Fibroblast of pulmonary artery (primary cell): ENCODE measurements at regions not wholly inside any gene's neighbourhood (a gene's known extent, or its start where the extent isn't known, plus 50 kb on each side); places are given as distances from the start of the nearest gene placed in this dataset.
"Not testable (repeated sequence)": the region's sequence is repeated elsewhere in the genome, so short reads cannot be mapped to it uniquely, and the experiment has no call there.

Source experiments
- DNase-seq: peaks from one replicate; pipeline ENCODE4 v3.0.0-alpha.2; 2010; ENCODE audit warnings: low read depth
- H3K4me3 ChIP-seq: replicated peaks from 2 replicates; pipeline ENCODE4 v1.5.1; 2011; ENCODE audit warnings: low read depth, mild to moderate bottlenecking, control low read depth, low read length, moderate library complexity
- TF ChIP-seq, protein P1 (sequence below): IDR thresholded peaks from 2 replicates; pipeline ENCODE4 v1.5.1; 2011; ENCODE audit warnings: mild to moderate bottlenecking, control low read depth, low read length, inconsistent platforms; ENCODE audit errors: missing control alignments

GRCh38 chr4:32706893-32707292 is 1986.7 kb downstream of the PCDH7 start:
- TF ChIP-seq, protein P1, sequence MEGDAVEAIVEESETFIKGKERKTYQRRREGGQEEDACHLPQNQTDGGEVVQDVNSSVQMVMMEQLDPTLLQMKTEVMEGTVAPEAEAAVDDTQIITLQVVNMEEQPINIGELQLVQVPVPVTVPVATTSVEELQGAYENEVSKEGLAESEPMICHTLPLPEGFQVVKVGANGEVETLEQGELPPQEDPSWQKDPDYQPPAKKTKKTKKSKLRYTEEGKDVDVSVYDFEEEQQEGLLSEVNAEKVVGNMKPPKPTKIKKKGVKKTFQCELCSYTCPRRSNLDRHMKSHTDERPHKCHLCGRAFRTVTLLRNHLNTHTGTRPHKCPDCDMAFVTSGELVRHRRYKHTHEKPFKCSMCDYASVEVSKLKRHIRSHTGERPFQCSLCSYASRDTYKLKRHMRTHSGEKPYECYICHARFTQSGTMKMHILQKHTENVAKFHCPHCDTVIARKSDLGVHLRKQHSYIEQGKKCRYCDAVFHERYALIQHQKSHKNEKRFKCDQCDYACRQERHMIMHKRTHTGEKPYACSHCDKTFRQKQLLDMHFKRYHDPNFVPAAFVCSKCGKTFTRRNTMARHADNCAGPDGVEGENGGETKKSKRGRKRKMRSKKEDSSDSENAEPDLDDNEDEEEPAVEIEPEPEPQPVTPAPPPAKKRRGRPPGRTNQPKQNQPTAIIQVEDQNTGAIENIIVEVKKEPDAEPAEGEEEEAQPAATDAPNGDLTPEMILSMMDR, result no peak
- no peak for DNase-seq
- no peak overlapping the region for H3K4me3 ChIP-seq

DNA sequence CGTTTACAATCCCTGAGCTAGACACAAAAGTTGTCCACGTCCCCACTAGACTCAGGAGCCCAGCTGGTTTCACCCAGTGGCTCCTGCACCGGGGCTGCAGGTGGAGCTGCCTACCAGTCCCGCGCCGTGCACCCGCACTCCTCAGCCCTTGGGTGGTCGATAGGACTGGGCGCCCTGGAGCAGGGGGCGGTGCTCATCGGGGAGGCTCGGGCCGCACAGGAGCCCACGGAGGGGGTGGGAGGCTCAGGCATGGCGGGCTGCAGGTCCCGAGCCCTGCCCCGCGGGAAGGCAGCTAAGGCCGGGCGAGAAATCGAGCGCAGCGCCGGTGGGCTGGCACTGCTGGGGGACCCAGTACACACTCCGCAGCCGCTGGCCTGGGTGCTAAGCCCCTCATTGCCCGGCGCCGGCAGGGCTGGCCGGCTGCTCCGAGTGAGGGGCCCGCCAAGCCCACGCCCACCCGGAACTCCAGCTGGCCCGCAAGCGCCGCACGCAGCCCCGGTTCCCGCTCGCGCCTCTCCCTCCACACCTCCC is 1996.0 kb downstream of the PCDH7 start:
- not testable (repeated sequence) for H3K4me3 ChIP-seq, DNase-seq

DNA sequence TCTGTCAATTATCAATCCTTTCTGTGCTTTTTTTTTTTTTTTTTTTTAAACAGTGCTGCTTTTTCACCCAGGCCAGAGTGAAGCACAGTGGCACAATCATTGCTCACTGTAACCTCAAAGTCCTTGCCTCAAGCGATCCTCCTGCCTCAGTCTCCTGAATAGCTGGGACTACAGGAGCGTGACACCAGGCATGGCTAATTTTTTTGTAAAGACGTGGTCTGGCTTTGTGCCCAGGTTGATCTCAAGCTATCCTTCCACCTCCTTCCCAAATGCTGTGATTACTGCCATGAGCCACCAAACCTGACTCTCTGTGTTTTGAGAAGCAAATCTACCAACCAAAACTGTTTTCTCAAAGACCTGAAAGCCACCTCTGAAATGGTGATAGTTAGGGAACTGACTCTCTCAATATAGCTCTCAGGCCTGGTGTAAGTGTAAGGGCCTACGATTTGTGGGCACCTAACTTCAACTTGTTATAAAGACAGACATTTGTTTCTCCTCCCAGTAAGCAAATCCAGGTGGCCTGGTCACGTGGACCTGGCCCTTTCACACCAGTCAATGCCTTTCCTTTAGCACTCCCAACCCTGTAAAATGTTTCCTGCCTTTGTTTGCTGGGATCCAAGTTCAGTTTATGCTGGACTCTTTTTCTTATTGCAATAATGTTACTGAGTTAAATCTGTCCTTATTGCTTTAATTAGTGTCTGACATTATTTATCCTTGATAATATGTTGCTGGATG is 2015.9 kb downstream of the PCDH7 start:
- TF ChIP-seq, protein P1, result no peak
- DNase-seq, result no peak
- no peak overlapping the region for H3K4me3 ChIP-seq

DNA sequence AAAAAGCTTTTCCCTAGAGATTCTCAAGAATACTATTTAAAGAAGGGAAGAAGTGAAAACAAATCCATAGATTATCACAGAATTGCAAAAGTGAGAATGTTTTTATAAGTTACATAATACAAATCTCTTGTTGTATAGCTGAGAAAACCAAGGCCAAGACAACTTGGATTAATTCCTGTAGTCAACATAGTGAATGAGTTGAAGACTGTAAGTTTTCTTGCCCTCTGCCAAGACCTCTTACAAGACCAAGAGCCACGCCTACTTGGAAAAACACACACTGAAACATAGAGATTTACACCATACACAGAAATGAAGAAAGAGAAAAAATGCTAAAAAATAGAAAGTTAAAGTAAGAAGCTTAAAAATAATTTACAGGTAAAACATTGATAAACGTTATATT is 2024.0 kb downstream of the PCDH7 start:
- DNase-seq, result no peak
- H3K4me3 ChIP-seq, result no peak overlapping the region
- TF ChIP-seq, protein P1, result no peak

DNA sequence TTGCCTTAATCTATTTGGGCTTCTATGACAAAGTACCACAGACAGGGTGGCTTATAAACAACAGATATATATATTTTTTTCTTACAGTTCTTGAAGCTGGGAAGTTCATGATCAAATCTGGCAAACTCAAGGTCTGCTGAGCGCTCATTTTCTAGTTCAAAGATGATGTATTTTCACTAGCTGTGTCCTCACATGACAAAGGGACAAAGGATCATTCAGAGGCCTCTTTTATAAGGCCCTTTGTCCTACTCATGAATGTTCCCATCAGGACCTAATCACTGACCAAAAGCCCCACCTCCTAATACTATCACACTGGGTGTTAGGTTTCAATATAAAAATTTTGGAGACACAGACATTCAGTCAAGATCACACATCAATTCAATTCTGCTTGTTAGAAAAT is 2025.2 kb downstream of the PCDH7 start:
- no peak overlapping the region for H3K4me3 ChIP-seq
- no peak for DNase-seq
- TF ChIP-seq, protein P1, result no peak

DNA sequence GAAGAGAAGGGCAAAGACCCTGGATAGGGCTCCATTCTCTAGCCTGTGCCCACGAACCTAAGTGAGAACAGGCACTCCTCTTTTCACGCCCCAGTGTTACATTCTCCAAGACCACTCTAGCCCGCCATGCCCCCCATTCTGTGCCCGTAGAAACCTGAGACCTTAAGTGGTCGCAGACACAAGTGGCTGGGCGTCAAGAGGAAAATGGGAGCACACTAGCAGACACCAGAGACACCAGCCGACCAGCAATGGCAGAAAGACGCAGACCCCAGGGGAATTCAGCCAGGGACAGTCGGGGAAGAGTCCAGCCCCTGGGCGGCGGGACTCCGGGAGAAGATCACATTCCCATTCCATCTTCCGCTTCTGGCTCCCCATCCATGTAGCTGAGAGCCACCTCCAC is 2027.9 kb downstream of the PCDH7 start:
- no peak for DNase-seq
- no peak overlapping the region for H3K4me3 ChIP-seq
- TF ChIP-seq, protein P1, result no peak

- TF ChIP-seq, protein P1, result no peak
- H3K4me3 ChIP-seq, result no peak overlapping the region
- no peak for DNase-seq
Measured at GRCh38 chr4:32748498-32748897, 2028.3 kb downstream of the PCDH7 start.
